Astrocyte of the hippocampus (primary cell): ENCODE measurements at regions not wholly inside any gene's neighbourhood (a gene's known extent, or its start where the extent isn't known, plus 50 kb on each side); places are given as distances from the start of the nearest gene placed in this dataset.

ENCODE experiments used
- DNase-seq: peaks from one replicate; pipeline ENCODE4 v3.0.0; 2011; ENCODE audit warnings: low read depth, low spot score

GRCh38 chr11:70786021-70786665, 387.8 kb downstream of the CTTN start:
- no peak for DNase-seq

GRCh38 chr11:70788248-70789022, 390.1 kb downstream of the CTTN start:
- peak; percentile 85 for DNase-seq

GRCh38 chr11:70790671-70791300, 392.5 kb downstream of the CTTN start:
- no peak for DNase-seq

GRCh38 chr11:70796648-70797227, 398.4 kb downstream of the CTTN start:
- DNase-seq = no peak

- DNase-seq = no peak
Observed at GRCh38 chr11:70798296-70798695, 400.0 kb downstream of the CTTN start.

GRCh38 chr11:70799386-70799785, 401.1 kb downstream of the CTTN start:
- DNase-seq = peak; percentile 90

- no peak for DNase-seq
Observed at GRCh38 chr11:70802185-70802584, 403.9 kb downstream of the CTTN start.

- DNase-seq = no peak
Observed at GRCh38 chr11:70804139-70804837, 406.0 kb downstream of the CTTN start.

- DNase-seq = no peak
Observed at GRCh38 chr11:70805243-70805642, 406.9 kb downstream of the CTTN start.

- DNase-seq = no peak
Observed at GRCh38 chr11:70805971-70806370, 407.6 kb downstream of the CTTN start.

- DNase-seq = no peak
Observed at GRCh38 chr11:70806461-70807194, 408.3 kb downstream of the CTTN start.

GRCh38 chr11:70807195-70807543, 408.8 kb downstream of the CTTN start:
- DNase-seq = no peak

- DNase-seq = no peak
Observed at GRCh38 chr11:70808686-70809375, 410.5 kb downstream of the CTTN start.

- no peak for DNase-seq
Observed at GRCh38 chr11:70810133-70810532, 411.8 kb downstream of the CTTN start.

GRCh38 chr11:70810681-70811080, 412.4 kb downstream of the CTTN start:
- DNase-seq = no peak

- DNase-seq = no peak
Observed at GRCh38 chr11:70811483-70811882, 413.2 kb downstream of the CTTN start.

GRCh38 chr11:70811915-70812314, 413.6 kb downstream of the CTTN start:
- no peak for DNase-seq

- no peak for DNase-seq
Observed at GRCh38 chr11:70812472-70812871, 414.1 kb downstream of the CTTN start.

- DNase-seq = no peak
Observed at GRCh38 chr11:70813651-70814050, 415.3 kb downstream of the CTTN start.

GRCh38 chr11:70815485-70815832, 417.1 kb downstream of the CTTN start:
- no peak for DNase-seq
